Common myeloid progenitor, CD34-positive (primary cell): ENCODE measurements at regions not wholly inside any gene's neighbourhood (a gene's known extent, or its start where the extent isn't known, plus 50 kb on each side); places are given as distances from the start of the nearest gene placed in this dataset.
"Not testable (repeated sequence)": the region's sequence is repeated elsewhere in the genome, so short reads cannot be mapped to it uniquely, and the experiment has no call there.

Experiments used
- CTCF ChIA-PET: fragments of 350-600 bp; sonication (Branson Sonifier 250); formaldehyde crosslinking; loops from one replicate; lab custom pipeline; 2021; ENCODE audit warnings: antibody characterized with exemption; lab: Charles Lee
- POLR2A ChIA-PET: fragments of 350-600 bp; sonication (Branson Sonifier 250); formaldehyde crosslinking; loops from one replicate; lab custom pipeline; 2021; ENCODE audit warnings: antibody characterized with exemption; lab: Charles Lee
- DNase-seq, 3 donors: peaks; one replicate each; pipeline versions ENCODE4 v3.0.0 to v3.0.0-alpha.2; 2013
- H3K27ac ChIP-seq, 2 experiments: 1 replicate in 1 of 2; 2 replicates in 1 of 2; pipeline ENCODE4 v1.7.0; 2013; ENCODE audit warnings: inconsistent platforms in 2 of 2, low read length in 2 of 2, mild to moderate bottlenecking in 2 of 2, low read depth in 1 of 2, moderate library complexity in 1 of 2; ENCODE audit not compliant: severe bottlenecking in 2 of 2, insufficient read depth in 1 of 2, poor library complexity in 1 of 2
- H3K27me3 ChIP-seq, 5 experiments: replicated peaks in 2 of 5; 1 replicate in 3 of 5; 2 replicates in 2 of 5; pipeline versions ENCODE4 v1.6.1 to v1.7.0; 2013; ENCODE audit warnings: low read length in 4 of 5, mild to moderate bottlenecking in 2 of 5, moderate library complexity in 2 of 5, inconsistent platforms in 1 of 5; ENCODE audit not compliant: insufficient read depth in 5 of 5, control insufficient read depth in 4 of 5
- H3K36me3 ChIP-seq, 4 experiments: 1 replicate in 2 of 4; 2 replicates in 2 of 4; pipeline versions ENCODE4 v1.6.1 to v1.7.0; 2013; ENCODE audit warnings: low read length in 3 of 4, control low read depth in 1 of 4, mild to moderate bottlenecking in 1 of 4; ENCODE audit not compliant: control insufficient read depth in 4 of 4, insufficient read depth in 4 of 4
- H3K4me1 ChIP-seq, 4 experiments: 1 replicate in 3 of 4; 2 replicates in 1 of 4; pipeline versions ENCODE4 v1.6.1 to v1.7.1; 2013; ENCODE audit warnings: low read length in 3 of 4, mild to moderate bottlenecking in 3 of 4, control low read depth in 1 of 4, inconsistent platforms in 1 of 4, moderate library complexity in 1 of 4; ENCODE audit not compliant: control insufficient read depth in 4 of 4, insufficient read depth in 4 of 4; ENCODE audit errors: control extremely low read depth in 1 of 4
- H3K4me3 ChIP-seq, 7 experiments: 1 replicate in 4 of 7; 2 replicates in 3 of 7; pipeline versions ENCODE4 v1.5.1 to v1.7.0; 2013; ENCODE audit warnings: mild to moderate bottlenecking in 7 of 7, low read length in 6 of 7, moderate library complexity in 6 of 7, inconsistent platforms in 2 of 7, low read depth in 2 of 7, control low read depth in 1 of 7; ENCODE audit not compliant: insufficient read depth in 4 of 7, control insufficient read depth in 1 of 7; ENCODE audit errors: extremely low read depth in 1 of 7
- H3K9me3 ChIP-seq, 5 experiments: 1 replicate in 4 of 5; 2 replicates in 1 of 5; pipeline versions ENCODE4 v1.6.1 to v1.7.1; 2013; ENCODE audit warnings: low read length in 4 of 5, mild to moderate bottlenecking in 2 of 5, inconsistent platforms in 1 of 5, low read depth in 1 of 5, moderate library complexity in 1 of 5; ENCODE audit not compliant: control insufficient read depth in 4 of 5, insufficient read depth in 2 of 5; ENCODE audit errors: control extremely low read depth in 1 of 5
- WGBS: methylation state at CpG from one replicate; pipeline ENCODE4 v1.1.5; 2013; ENCODE audit not compliant: insufficient coverage; 5-methylcytosine and 5-hydroxymethylcytosine counted together

DNA sequence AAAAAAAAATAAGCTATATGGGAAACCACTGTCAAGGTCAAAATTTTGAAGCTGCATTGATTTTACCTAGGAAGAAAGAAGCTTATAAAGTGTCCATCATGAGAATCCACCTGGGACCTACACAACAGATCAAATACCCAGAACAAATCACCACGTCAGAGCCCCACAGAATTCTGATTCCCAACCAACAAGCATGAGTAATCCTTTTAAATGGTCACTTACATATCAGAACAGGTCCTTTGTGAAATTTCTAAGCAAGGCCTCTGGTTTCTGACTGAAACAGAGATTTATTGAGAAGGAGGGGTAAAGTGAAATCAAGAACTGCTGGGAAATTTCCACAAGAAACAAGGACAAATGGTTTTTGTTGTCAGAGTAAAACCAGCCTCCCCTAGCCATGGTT is 93.2 kb downstream of the FOXD4L6 start:
- POLR2A ChIA-PET, DNase-seq, H3K4me3 ChIP-seq, H3K4me1 ChIP-seq, H3K36me3 ChIP-seq, H3K9me3 ChIP-seq, CTCF ChIA-PET, H3K27me3 ChIP-seq, H3K27ac ChIP-seq: not testable (repeated sequence)
- no CpG with 5 or more reads among the region's 1 CpG for WGBS

- H3K4me3 ChIP-seq, DNase-seq, CTCF ChIA-PET, H3K27me3 ChIP-seq, H3K36me3 ChIP-seq, H3K9me3 ChIP-seq, H3K4me1 ChIP-seq, POLR2A ChIA-PET, H3K27ac ChIP-seq: not testable (repeated sequence)
- WGBS = no CpG with 5 or more reads among the region's 1 CpG
These were observed 93.7 kb downstream of the FOXD4L6 start for GRCh38 chr9:41034699-41035197.

GRCh38 chr9:41033877-41034276 is 94.6 kb downstream of the FOXD4L6 start:
- 96% methylated on average over 3 of the region's 4 CpGs for WGBS
- H3K9me3 ChIP-seq, H3K27me3 ChIP-seq, CTCF ChIA-PET, H3K27ac ChIP-seq, DNase-seq, H3K36me3 ChIP-seq, POLR2A ChIA-PET, H3K4me3 ChIP-seq, H3K4me1 ChIP-seq: not testable (repeated sequence)

- WGBS = 70% methylated on average over 2 of the region's 3 CpGs
- not testable (repeated sequence) for DNase-seq, H3K4me3 ChIP-seq
These were observed 95.1 kb downstream of the FOXD4L6 start for GRCh38 chr9:41033360-41033759.

GRCh38 chr9:41026912-41027676 is 101.4 kb downstream of the FOXD4L6 start:
- H3K36me3 ChIP-seq, POLR2A ChIA-PET, H3K9me3 ChIP-seq, DNase-seq, CTCF ChIA-PET, H3K4me3 ChIP-seq, H3K27ac ChIP-seq, H3K4me1 ChIP-seq, H3K27me3 ChIP-seq: not testable (repeated sequence)
- WGBS = 91% methylated on average over 4 of the region's 6 CpGs

More at GRCh38 chr9:41033360-41033759, 95.1 kb downstream of the FOXD4L6 start:
- H3K27ac ChIP-seq, H3K27me3 ChIP-seq, H3K4me1 ChIP-seq, H3K9me3 ChIP-seq, POLR2A ChIA-PET, CTCF ChIA-PET, H3K36me3 ChIP-seq: not testable (repeated sequence)

- H3K27ac ChIP-seq, H3K9me3 ChIP-seq, POLR2A ChIA-PET, CTCF ChIA-PET, H3K4me1 ChIP-seq, H3K27me3 ChIP-seq, DNase-seq, H3K4me3 ChIP-seq, H3K36me3 ChIP-seq: not testable (repeated sequence)
- WGBS = no CpG with 5 or more reads among the region's 4 CpGs
These were observed 106.1 kb downstream of the FOXD4L6 start for GRCh38 chr9:41022365-41022764.

GRCh38 chr9:41019858-41020562 is 108.5 kb downstream of the FOXD4L6 start:
- H3K4me3 ChIP-seq, H3K4me1 ChIP-seq, CTCF ChIA-PET, H3K9me3 ChIP-seq, H3K27me3 ChIP-seq, POLR2A ChIA-PET, H3K36me3 ChIP-seq, DNase-seq, H3K27ac ChIP-seq: not testable (repeated sequence)
- no CpG with 5 or more reads among the region's 1 CpG for WGBS
